Stimulated activated CD4-positive, alpha-beta T cell treated with anti-CD3 and anti-CD28 coated beads, Interleukin-4, amount 100 ng/mL, for 1 hour (primary cell): ENCODE measurements at regions not wholly inside any gene's neighbourhood (a gene's known extent, or its start where the extent isn't known, plus 50 kb on each side); places are given as distances from the start of the nearest gene placed in this dataset.
"Not testable (repeated sequence)": the region's sequence is repeated elsewhere in the genome, so short reads cannot be mapped to it uniquely, and the experiment has no call there.

Source experiments
- DNase-seq: peaks from one replicate; pipeline ENCODE4 v3.0.0-alpha.2; 2020

GRCh38 chr5:3092664-3093063 is 341.2 kb upstream of the IRX2 start:
- DNase-seq, result no peak

DNA sequence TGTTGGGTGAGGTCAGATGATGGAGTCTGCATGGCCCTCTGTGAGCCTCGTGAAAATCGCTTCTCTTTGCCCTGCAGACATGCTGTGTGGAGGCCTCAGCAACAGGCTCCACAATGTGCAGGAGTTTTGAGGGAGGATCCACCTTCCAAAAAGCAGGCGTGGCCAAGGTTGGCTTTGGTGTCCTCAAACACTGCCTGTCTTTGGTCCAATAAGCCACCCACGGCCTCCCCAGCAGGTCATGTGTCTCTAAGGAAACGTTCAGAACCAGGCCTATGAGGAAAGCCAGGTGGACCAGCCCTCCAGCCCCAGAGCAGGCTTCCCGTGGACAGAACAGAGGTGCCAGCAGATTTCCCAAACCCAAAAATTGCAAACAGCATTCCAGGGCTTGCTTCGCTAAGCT is 340.7 kb upstream of the IRX2 start:
- DNase-seq, result no peak

DNA sequence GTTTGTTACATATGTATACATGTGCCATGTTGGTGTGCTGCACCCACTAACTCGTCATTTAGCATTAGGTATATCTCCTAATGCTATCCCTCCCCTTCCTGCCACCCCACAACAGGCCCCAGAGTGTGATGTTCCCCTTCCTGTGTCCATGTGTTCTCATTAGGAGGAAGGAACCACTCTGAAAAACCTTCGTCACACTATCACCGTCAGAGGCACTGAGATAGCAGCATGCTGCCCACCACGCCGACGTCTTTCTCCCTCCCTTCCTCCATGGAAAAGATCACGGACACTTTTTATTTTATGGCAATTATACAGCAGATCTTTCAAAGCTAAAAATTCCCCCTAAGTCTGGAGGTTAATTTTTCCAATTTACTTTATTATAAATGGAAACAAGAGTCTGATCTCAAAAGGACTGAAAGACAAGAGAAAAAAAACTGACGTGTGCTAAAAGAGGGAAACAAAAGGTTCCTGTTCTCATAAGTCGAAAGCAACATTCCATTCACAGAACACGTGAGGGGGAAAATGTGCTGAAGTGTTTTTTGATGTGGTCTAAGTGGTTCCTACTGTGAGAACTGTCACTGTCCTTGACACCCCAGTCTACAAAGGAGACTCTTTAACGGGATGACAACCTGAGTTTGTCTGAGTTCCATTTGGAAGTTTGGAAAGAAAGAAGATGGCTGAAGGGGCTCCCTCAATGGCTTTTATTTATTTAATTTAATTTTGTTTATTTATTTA is 339.7 kb upstream of the IRX2 start:
- no peak for DNase-seq

- DNase-seq, result not testable (repeated sequence)
Measured at GRCh38 chr5:3090305-3090704, 338.8 kb upstream of the IRX2 start.

DNA sequence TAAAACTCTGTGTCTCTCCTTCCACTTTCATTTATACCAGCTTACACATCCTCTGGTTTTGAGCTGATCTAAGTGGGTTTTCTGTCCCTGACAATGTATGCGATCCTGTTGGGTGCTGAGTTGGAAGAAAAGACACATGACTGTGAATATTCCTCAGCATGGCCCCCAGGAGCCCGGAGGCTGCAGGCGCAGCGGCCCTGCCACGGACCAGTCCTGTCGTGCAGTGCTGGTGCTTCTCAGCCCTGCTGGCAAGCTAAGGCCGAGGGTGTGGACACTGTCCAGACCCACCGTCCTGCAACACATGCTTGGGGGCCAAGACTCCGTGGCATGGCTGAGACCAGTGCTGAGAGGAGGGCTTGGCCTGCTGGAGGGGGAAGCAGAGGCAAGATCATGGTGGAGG is 328.9 kb upstream of the IRX2 start:
- no peak for DNase-seq

DNA sequence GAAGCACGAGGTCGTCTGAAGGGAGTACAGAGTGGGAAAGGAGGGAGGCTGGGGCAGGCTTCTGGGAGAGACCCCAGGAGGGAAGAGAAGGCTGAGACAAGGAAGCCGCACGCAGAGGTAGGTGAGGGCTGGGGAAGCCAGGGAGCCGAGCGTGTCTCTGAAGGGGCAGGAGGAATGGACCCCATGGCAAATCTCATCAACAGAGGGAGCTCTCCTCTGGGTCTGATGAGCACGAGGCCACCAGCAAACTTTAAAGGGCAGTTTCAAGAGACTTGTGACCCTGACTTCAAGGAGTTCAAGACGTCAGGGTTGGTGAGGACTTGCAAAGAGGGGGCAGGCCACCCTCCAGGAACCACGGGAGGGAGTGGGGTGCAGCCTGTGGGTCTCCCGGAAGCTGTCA is 326.2 kb upstream of the IRX2 start:
- DNase-seq, result no peak

DNA sequence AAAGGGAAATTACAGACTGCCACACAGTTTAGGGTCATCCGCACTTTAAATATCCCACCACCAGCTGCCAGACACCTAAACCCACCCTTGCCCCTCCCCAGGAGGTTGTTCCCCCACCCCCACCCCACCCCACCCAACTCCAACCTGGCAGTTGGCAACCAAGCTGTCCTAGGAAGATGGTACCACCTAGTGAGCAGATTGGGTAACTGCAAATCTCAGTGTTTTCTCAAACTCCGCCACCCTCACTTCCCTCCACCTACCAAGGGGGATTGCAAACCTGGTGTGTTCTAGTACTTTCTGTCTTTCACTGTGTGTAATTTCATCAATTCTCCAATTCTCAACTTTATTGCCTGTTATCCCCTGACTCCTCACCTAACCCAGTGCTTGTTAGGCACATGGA is 323.8 kb upstream of the IRX2 start:
- no peak for DNase-seq

DNA sequence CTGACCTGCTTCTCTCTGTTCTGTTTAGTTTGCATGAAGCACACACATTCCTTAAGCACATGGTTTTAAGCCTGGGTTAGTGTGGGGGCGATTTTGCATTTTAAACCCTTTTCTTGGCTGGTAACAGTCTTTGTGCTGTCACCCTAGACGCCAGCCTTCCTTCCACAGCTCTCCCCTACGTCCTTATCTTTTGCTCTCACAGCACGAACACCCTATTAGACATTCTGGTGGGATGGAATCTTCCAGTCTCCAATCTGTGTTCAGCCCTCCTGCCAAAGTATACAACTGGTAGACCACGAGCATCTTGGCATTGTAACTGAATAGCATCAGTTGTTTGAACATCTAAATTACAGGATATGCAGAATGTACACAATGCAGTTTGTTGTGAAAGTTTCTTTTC is 316.9 kb upstream of the IRX2 start:
- DNase-seq, result no peak

DNA sequence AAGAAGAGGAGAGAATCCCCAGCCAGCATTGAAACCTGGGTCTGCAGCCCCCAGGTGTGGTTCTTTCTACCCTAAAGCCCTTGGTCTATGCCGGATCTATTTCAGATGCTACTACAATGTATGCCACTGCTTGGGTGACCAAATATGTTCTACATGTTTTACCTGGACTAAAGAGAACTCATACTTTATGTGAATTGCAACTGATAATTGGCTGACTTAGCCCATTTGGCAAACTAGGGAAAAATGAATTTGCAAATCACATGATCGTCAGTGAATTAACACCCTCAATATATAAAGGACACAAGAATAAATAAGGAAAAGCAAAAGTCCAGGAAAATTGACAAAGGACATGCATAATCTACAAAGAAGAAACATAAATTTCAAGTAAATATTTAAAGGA is 308.8 kb upstream of the IRX2 start:
- no peak for DNase-seq

DNA sequence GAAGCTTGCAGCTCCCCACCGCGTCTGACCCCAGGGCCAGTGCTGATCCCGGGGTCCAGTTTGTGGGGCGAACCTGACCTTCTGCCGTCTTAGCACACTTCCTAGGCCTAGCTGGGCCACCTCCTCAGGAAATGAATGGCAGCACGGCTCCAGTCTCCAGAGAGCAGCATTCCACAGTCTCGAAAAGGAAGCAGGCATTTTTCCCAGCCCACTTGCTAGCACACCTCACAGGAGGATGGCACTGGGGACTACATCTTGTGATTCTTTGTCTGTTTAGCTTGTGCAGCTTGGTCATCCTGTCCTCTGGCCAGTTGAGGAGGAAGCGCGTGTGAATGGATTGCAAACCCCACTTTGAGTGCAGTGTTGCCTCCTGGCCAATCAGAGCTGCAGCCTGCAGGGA is 308.0 kb upstream of the IRX2 start:
- no peak for DNase-seq

- DNase-seq, result no peak
Measured at GRCh38 chr5:3058942-3059341, 307.5 kb upstream of the IRX2 start.

DNA sequence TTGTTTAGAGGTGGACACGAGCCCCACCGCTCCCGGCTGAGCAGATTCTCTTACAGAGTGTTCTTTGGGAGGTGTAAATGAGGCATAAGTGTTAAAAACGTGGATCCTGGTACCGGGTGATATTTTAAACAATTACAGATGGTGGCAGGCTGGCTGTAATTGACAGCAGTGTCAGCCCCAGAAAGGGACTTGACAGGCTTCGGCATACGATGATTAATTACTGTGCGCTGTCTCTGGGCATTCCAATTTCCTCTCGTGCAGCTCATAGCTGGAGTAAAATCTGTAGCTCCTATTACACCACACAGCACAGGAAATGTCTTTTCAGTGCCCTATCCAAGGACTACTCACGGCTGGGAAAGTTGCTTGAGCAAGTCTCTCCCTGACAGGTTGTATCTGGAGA is 305.4 kb upstream of the IRX2 start:
- no peak for DNase-seq

DNA sequence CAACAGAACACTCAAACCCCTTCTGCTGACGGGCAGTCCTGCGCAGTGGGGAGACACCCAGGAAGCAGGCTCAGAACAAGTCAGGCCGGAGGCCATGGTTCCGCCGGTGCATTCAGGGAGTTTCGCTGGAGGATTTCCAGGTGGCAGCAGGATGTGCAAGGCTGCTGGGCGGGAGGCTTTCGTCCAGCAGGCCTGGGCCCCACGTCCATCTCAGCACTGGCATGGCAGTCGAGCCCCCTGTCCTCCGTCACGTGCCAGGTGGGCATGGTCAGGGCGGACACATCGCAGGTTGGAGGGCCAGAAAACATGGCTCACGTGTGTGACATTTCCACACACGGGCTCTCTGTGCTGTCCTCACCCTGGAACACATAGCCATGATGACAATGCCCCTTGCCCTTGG is 299.9 kb upstream of the IRX2 start:
- no peak for DNase-seq

GRCh38 chr5:3050863-3051262 is 299.4 kb upstream of the IRX2 start:
- DNase-seq, result no peak

GRCh38 chr5:3049261-3049660 is 297.8 kb upstream of the IRX2 start:
- no peak for DNase-seq

- DNase-seq, result no peak
Measured at GRCh38 chr5:3047212-3047774, 295.8 kb upstream of the IRX2 start.

DNA sequence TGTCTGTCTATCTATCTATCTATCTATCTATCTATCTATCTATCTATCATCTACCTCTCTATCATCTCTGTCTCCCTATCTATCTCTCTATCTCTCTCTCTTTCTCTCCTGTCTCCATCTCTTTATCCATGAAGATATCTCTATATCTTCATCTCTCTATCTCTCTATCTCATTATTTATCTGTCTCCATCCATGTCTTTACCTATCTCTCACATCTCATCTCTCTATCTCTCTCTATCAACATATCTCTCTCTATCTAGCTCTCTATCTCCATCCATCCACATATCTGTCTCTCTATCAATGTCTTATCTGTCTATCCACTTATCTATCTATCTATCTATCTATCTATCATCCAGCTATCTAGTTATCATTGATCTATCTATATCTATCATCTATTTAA is 292.1 kb upstream of the IRX2 start:
- DNase-seq, result no peak

DNA sequence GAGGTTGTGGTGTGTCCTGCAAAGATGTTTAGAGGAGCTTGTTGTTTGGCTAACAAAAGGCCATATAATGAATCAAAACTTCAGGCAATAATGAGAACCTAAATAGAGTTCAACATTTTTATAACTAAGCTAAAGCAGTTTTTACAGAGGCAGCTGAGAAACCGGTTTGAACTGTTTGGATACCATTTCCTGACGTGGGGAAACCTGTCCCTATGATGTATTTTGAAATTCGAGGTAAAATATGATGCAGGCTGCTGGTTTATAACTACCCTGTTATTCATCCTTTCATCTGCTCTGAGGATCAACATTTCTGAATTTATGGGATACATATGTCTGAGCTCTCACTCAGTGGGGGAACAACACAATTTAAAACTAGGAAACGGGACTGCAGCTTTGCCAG is 289.5 kb upstream of the IRX2 start:
- no peak for DNase-seq

- DNase-seq, result no peak
Measured at GRCh38 chr5:3036041-3036788, 284.7 kb upstream of the IRX2 start.

GRCh38 chr5:3035452-3035851 is 284.0 kb upstream of the IRX2 start:
- no peak for DNase-seq

DNA sequence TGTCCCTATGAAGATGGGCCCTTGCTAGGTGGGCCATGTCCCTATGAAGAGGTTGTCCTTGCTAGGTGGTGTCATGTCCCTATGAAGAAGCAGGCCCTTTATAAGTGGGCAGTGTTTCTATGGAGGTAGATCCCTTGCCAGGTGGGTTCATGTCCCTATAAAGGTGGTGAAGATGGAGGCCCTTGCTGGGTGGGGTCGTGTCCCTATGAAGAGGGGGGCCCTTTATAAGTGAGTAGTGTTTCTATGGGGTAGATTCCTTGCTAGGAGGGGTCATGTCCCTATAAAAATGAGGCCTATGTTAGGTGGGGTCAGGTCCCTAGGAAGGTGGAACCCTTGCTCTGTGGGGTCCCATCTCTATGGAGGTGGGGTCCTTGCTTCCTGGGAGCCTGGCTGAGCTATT is 283.4 kb upstream of the IRX2 start:
- DNase-seq, result no peak

GRCh38 chr5:3034449-3034848 is 283.0 kb upstream of the IRX2 start:
- no peak for DNase-seq

DNA sequence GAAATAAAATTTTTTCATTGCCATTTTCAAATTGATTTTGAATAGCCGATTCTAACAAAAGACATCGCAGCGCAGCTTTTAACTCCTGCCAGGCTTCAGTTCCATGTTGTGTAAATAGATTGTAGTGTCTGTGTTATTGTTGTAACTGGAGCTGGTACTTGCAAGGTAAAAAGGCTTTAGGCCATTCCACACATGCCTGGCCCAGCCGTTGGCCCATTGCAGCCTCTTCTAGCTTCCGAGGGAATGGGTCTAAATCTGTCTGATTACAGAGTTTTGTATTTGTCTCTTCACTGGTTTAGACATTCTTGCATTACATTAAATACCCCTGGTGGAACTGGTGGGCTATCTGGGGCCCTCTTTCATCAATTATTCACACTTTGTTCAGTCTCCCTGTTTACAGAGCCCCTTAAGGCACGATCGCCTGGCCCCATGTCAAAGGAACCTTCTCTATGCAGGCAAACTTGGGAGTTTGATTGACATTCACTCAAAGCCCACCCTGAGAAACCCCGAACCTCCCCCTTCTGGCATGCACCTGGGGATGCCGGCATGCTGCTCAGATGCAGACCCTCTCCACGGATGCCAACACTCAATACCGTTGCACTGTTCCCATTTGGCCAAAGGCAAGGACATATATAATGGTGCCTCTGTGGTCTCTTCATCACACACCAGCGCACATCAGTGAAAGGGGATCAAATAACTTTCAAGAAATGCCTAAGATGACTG is 281.7 kb upstream of the IRX2 start:
- DNase-seq, result no peak

GRCh38 chr5:3032513-3032912 is 281.0 kb upstream of the IRX2 start:
- DNase-seq, result no peak
